ENCODE measurements at regions not wholly inside any gene's neighbourhood (a gene's known extent, or its start where the extent isn't known, plus 50 kb on each side); places are given as distances from the start of the nearest gene placed in this dataset.

- no peak overlapping the region for H3K4me3 Mint-ChIP-seq (ENCODE audit: low read depth)
- H3K4me1 Mint-ChIP-seq (ENCODE audit: low read depth) = no peaks in the 10 kb centered on the region
- TF ChIP-seq CTCF (IDR thresholded peaks at IDR 0.05; ENCODE audit: unreplicated experiment) = no peak
- no peaks in the 10 kb centered on the region for H3K9me3 Mint-ChIP-seq (ENCODE audit: low read depth)
- no peaks in the 10 kb centered on the region for H3K36me3 Mint-ChIP-seq (ENCODE audit: insufficient read depth)
- no peak for DNase-seq (ENCODE audit: low spot score, unreplicated experiment)
- H3K27me3 Mint-ChIP-seq = no peaks in the 10 kb centered on the region
- H3K27ac Mint-ChIP-seq = no peak overlapping the region
These were observed 66.2 kb upstream of the SLC38A2 start for GRCh38 chr12:46438719-46439319.

- Mint-ChIP-seq H3K27me3 (no peaks in the 10 kb centered on the region), H3K36me3 (ENCODE audit: insufficient read depth) (no peaks in the 10 kb centered on the region), H3K9me3 (ENCODE audit: low read depth) (no peaks in the 10 kb centered on the region), H3K4me1 (ENCODE audit: low read depth) (no peaks in the 10 kb centered on the region), H3K27ac (no peak overlapping the region), H3K4me3 (ENCODE audit: low read depth) (no peak overlapping the region)
- TF ChIP-seq CTCF (IDR thresholded peaks at IDR 0.05; ENCODE audit: unreplicated experiment) = no peak
- DNase-seq (ENCODE audit: low spot score, unreplicated experiment) = no peak
These were observed 65.7 kb upstream of the SLC38A2 start for GRCh38 chr12:46438256-46438655.

- H3K36me3 Mint-ChIP-seq (ENCODE audit: insufficient read depth) = no peaks in the 10 kb centered on the region
- no peak overlapping the region for H3K27ac Mint-ChIP-seq
- no peaks in the 10 kb centered on the region for H3K9me3 Mint-ChIP-seq (ENCODE audit: low read depth)
- H3K4me1 Mint-ChIP-seq (ENCODE audit: low read depth) = no peaks in the 10 kb centered on the region
- H3K27me3 Mint-ChIP-seq = no peaks in the 10 kb centered on the region
- DNase-seq (ENCODE audit: low spot score, unreplicated experiment) = no peak
- no peak for TF ChIP-seq CTCF (IDR thresholded peaks at IDR 0.05; ENCODE audit: unreplicated experiment)
- no peak overlapping the region for H3K4me3 Mint-ChIP-seq (ENCODE audit: low read depth)
These were observed 64.9 kb upstream of the SLC38A2 start for GRCh38 chr12:46437469-46437868.

GRCh38 chr12:46436747-46437146 is 64.2 kb upstream of the SLC38A2 start:
- no peaks in the 10 kb centered on the region for H3K27me3 Mint-ChIP-seq
- no peak overlapping the region for H3K4me3 Mint-ChIP-seq (ENCODE audit: low read depth)

GRCh38 chr12:46435625-46436024 is 63.1 kb upstream of the SLC38A2 start:
- DNase-seq (ENCODE audit: low spot score, unreplicated experiment) = no peak
- no peak overlapping the region for H3K4me3 Mint-ChIP-seq (ENCODE audit: low read depth)
- no peak overlapping the region for H3K27ac Mint-ChIP-seq
- H3K9me3 Mint-ChIP-seq (ENCODE audit: low read depth) = no peaks in the 10 kb centered on the region
- H3K27me3 Mint-ChIP-seq = no peaks in the 10 kb centered on the region
- H3K4me1 Mint-ChIP-seq (ENCODE audit: low read depth) = peaks cover 7% of the 10 kb centered on the region
- no peak for TF ChIP-seq CTCF (IDR thresholded peaks at IDR 0.05; ENCODE audit: unreplicated experiment)
- no peaks in the 10 kb centered on the region for H3K36me3 Mint-ChIP-seq (ENCODE audit: insufficient read depth)

More at GRCh38 chr12:46436747-46437146, 64.2 kb upstream of the SLC38A2 start:
- no peaks in the 10 kb centered on the region for H3K9me3 Mint-ChIP-seq (ENCODE audit: low read depth)
- no peaks in the 10 kb centered on the region for H3K36me3 Mint-ChIP-seq (ENCODE audit: insufficient read depth)
- no peak for TF ChIP-seq CTCF (IDR thresholded peaks at IDR 0.05; ENCODE audit: unreplicated experiment)
- H3K4me1 Mint-ChIP-seq (ENCODE audit: low read depth) = peaks cover 3% of the 10 kb centered on the region
- H3K27ac Mint-ChIP-seq = no peak overlapping the region
- DNase-seq (ENCODE audit: low spot score, unreplicated experiment) = no peak

Data from progenitor cell of endocrine pancreas (in vitro differentiated cells).